Fibroblast of skin of back (primary cell): ENCODE measurements at regions not wholly inside any gene's neighbourhood (a gene's known extent, or its start where the extent isn't known, plus 50 kb on each side); places are given as distances from the start of the nearest gene placed in this dataset.
"Not testable (repeated sequence)": the region's sequence is repeated elsewhere in the genome, so short reads cannot be mapped to it uniquely, and the experiment has no call there.

Experiments used
- DNase-seq: peaks from one replicate; pipeline ENCODE4 v3.0.0-alpha.2; 2013

DNA sequence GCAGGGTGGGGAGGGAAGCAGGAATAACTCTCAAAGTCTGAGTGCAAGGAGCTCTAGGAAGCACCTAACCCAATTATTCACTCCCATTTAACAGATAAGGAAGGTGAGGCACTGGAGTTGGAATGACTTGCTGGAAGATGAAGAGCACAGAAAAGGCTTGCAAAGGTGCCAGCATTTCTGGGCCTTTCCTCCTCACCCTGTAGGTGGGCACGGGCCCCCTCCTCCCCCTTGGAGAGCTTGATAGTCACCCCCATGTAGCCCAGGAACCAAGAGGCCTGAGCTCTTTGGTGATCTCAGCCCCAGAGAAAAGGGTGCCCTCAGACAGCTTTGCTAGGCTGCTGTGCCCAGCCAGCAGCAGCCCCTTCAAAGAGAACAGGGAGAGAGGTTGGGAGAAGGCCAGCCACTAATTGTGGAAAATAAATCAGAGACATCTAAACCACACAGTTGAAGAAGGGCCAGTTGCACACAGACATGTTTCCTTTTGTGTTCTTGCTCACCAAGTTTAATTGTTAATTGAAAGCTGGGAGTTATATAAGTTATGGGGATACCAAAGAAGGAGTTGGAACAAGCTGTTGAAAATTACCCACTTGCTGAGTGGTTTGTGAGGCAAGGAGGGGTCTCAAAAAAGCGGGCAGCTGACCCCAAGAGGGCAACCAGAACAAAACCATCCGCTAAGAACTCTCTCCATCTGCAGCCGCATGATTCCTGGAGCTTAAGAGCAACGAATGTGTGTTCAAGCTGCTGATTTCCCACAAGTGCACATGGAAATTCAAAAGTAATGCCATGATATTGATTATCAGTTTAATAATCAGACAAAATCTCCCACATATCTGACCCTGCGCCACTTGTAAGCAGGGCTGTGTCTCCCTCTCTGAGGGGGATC lies 77.0 kb downstream of the MRPL14 start:
- DNase-seq: no peak

DNA sequence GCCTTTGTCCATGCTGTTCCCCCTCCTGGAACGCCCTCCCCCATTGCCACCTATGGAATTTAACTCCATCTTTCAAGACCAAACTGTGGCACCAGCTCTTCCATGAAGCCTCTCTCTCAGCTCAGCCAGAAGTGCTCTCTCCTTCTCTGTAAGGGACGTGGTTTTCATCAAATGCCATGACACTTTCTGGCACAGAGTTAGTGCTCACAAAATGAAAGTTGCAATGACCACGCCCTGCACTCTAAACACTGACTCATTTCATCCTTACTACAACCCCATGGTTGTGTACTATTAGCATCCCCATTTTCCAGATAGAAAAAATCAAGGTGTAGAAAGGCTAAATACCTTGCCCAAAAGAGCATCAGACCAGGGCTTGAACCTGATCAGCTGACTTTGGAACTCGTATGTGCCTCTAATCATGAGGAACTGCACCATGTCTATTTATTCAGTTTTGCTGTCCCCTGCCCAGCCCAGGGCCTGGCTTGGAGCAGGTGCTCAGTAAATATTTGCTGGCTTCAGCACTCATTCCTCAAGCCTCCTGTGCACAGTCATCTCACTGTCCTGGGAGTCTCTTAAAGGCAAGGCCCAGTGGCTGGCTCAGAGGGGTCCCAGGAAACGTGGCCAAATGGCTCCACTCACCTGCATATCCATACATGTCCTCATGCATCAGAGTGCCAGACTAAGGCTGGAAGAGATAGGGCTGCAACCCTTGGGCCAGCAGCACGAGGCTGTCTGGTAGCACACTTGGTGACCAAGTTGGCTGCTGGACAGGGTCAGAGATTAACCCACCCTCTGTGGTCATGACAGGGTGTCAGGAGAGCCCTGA lies 77.9 kb downstream of the MRPL14 start:
- peak; percentile 68 for DNase-seq

GRCh38 chr6:44048277-44048676 lies 79.0 kb downstream of the MRPL14 start:
- no peak for DNase-seq

- DNase-seq: no peak
Observed at GRCh38 chr6:44047801-44048200, 79.5 kb downstream of the MRPL14 start.

DNA sequence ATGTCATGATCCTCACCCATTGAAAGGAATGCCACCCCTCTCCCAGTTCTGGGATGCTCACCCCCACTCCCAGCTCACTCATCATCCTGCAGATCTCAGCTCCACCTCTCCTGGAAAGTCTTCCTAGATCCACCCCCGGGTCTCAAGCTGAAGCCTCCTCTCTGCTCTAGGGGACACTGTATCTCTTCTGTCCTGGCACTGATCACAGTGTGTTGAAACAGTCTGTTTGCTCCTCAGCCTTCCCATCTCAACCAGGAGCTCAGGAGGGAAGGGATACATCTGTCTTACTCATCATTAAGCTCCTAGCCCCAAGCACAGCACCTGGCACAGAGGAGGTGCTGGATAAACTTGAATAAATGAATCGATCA lies 80.1 kb downstream of the MRPL14 start:
- no peak for DNase-seq

DNA sequence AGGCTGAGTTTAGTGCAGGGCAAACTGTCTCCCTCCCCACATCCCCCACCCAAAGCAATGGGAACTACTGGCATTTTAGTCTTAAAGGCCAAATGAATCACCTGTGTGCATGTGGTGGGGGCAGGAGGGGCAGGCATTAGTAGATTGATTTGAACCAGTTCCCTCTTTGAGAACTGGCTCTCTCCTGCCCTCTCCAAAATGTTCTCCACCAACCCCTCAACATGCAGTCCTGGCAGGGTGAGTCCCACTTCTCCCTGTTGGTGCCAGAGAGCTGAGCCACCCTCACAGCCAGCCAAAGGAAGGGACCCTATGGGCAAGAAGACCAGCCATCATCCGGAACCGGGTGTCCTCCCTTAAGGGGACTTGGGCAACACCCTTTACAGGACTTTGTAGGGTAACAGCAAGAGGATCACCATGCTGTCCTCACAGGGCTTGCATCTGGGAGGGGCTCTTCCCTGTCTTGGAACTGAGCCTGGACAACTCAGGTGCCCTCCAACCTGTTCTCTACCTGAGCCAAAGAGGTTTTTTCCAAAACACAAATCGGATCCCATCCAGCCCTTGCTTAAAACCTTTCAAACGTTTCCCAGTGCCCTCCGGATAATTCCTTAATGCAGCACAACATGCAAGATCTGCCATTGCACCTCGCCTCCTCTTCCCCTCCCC lies 80.6 kb downstream of the MRPL14 start:
- no peak for DNase-seq

- DNase-seq: no peak
Observed at GRCh38 chr6:44045672-44046015, 81.6 kb downstream of the MRPL14 start.

GRCh38 chr6:44044940-44045671 lies 82.1 kb downstream of the MRPL14 start:
- DNase-seq: no peak

DNA sequence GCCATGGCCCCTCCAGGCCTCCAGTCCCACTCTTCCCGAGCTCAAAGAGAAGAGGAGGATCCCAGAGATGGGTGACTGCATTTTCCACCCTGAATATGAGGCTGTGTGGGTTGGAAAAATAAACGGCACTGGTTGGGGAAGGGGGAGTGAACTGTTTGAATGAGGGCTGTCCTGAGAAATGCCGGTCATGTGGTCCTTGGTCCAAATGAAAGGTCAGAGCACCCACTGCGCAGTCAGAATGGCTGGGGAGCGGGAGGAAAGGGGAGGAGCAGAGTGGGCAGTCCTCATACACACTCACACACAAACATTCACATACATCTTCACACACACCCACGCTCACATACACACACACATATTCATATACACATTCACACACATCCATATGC lies 83.1 kb downstream of the MRPL14 start:
- peak; percentile 43 for DNase-seq

DNA sequence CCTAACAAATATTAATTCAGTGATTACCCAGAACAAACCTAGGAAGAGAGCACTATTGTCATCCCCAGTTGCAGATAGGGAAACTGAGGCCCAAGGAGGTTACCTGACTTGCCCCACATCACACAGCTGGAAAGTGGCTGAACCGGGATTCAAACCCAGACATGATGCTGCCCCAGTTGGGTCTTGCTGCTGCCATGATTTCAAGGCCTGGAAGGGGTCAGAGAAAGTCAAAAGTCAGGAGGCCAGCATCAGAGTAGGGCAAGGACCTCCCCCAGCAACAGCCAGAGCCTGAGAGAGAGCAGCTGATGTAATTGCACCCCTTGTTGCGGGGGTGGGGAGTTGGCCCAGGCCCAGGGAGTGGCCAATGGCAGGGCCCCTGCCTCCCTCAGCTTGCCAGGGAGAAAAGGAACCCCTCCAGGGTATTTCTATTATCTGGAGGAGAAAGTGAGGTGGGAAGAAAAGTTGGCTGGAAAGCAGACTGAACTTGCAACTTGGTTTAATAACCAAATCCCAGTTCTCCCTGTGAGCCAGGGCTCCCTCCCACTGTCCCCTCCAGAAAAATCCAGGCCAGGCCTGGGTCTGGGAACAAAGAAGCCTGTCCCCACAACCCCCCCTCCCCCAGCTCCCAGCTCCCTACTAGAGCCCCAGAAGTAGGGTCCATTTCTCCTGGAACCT lies 83.6 kb downstream of the MRPL14 start:
- peak; percentile 67 for DNase-seq

GRCh38 chr6:44042989-44043478 lies 84.2 kb downstream of the MRPL14 start:
- peak; percentile 83 for DNase-seq

DNA sequence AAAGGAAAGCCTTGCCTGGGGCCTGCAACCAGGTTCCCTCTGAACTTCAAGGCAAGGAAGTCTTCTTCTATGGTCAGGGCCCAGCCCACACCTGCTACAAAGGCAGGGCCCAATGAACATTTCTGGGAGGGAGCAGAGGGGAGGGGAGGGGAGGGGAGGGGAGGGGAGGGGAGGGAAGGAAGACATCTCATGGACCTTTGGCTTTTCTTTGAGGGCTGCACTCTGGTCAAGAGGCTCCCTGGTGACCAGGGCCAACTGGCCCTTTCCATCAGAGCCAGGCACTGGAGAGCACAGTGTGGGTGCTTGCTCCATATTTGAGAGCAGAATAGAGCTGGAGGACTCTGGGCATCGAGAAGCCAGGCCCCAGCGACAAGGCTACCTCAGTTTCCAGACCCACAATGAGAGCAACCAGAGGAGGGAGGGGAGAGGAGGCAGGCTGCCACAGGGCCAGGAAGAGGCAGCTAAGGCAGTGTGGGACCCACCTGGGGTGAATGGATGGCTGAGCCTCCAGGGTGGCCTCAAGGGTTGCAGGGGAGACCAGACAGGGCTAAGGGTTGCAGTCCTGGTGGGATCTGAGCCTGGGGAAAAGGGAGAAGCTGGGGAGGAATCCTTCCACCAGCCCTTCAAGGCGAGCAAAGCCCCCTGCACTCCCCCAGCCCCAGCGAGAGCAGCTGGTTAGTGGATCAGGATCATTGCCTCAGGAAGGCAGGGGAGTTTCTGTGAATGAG lies 84.8 kb downstream of the MRPL14 start:
- no peak for DNase-seq

- peak; percentile 100 for DNase-seq
Observed at GRCh38 chr6:44041461-44042260, 85.6 kb downstream of the MRPL14 start.

- DNase-seq: no peak
Observed at GRCh38 chr6:44040786-44041185, 86.5 kb downstream of the MRPL14 start.

- DNase-seq: no peak
Observed at GRCh38 chr6:44039839-44040350, 87.4 kb downstream of the MRPL14 start.

GRCh38 chr6:44039191-44039719 lies 88.0 kb downstream of the MRPL14 start:
- DNase-seq: no peak

- DNase-seq: no peak
Observed at GRCh38 chr6:44038543-44039065, 88.6 kb downstream of the MRPL14 start.

DNA sequence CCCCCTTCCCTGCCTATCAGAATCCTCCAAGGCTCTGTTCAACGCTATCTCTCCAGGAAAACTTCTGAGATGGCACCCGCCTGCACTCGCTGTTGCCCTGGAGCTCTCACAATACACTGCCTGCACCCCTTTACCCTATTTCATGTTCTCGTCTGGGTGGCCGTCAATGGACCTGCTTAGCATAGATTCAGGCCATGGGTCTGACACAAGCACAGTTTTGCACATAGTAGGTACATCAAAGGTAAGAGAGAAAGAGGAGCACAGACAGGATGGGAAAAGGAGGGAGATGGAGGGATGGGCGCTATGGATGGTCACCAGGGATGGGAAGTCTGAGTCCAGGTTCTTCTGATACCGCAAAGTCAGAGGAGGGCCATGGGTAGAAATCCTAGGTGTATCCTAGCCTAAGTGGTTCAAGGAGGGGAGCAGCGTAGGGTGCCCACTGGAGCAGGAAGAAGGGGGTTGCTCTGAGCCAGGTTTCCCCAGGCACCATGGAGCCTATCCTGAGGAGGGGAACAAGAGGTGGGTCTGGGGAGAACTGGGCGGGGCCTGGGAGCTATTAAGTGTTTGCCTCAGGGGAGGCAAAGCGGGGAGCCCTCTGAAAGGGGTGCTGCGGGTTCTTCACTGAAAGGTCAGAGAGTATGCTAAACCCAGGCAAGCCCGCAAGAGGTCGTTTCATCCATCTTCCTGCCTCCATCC lies 89.3 kb downstream of the MRPL14 start:
- no peak for DNase-seq

DNA sequence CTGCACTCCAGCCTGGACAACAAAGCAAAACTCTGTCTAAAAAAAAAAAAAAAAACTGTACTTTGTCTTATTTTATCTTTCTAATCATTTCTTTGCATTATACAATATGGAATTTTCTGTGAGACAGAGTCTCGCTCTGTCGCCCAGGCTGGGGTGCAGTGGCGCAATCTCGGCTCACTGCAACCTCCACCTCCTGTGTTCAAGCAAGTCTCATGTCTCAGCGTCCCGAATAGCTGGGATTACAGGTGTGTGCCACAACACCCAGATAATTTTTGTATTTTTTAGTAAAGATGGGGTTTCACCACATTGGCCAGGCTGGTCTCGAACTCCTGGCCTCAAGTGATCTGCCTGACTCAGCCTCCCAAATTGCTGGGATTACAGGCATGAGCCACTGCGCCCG lies 90.0 kb downstream of the MRPL14 start:
- not testable (repeated sequence) for DNase-seq
